LoVo (cell line): ENCODE measurements at regions not wholly inside any gene's neighbourhood (a gene's known extent, or its start where the extent isn't known, plus 50 kb on each side); places are given as distances from the start of the nearest gene placed in this dataset.
A peak's percentile ranks its signal among the peaks of the same experiment; 100 is the strongest.

Experiments used
- DNase-seq: peaks from one replicate; pipeline ENCODE4 v3.0.0-alpha.2; 2016; ENCODE audit warnings: low spot score

DNA sequence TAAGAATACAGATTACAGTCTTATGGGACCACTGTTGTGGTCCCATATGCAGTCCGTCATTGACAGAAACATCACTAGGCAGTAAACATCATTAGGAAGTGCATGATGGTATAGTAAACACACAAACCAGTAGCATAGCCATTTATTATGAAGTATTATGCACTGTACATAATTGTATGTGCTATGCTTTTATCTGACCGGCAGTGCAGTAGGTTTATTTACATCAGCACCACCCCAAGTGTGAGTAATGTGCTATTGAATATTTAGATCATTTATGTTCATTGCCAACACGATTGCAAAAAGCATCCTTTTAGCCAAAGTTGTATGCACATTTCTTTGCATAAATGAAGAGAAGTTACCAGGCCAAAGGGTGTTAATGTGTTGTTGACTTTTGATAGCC, 531.6 kb upstream of the TBX3 start:
- no peak for DNase-seq

DNA sequence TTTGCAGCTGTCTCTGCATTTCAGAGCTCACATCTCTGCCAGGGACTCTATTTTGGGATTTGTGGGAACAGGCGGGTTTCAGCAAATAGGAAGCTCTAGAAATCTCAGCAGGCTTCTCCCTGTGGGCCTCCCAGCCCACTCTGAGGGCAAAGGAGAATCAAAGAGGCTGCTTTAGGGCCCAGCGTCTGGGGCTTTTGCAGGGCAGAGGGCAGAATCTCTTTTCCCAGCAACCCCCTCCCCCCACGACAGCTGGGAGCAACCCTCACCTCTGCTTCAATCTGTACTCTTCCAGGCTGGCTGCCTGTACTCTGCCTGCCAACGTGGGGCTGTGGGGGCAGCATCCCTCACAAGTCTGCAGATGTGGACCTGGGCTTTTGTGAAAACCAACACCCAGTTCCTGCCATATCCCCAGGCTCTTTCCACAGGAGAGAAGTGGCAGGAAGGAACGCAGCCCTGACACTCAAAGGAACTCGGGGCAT, 529.6 kb upstream of the TBX3 start:
- DNase-seq, result no peak

DNA sequence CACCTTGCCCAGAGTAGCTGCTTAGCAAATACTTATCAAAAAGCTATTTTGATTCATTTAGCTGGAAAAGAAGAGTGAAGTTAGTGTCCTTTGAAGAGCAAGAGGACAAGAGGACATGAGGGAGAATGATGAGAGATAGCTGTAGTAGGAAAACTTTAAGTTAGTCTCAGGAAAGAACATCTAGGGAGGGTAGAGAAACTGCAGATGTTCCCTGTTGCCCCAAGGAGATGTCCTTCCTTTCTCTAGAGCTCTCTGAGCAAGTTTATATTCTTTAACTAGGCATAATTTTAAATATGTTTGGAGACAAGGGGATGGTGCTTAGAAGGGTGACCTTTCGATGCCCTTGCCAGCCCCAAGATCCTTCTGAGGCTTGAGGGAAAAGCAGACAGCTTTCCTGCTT, 529.1 kb upstream of the TBX3 start:
- no peak for DNase-seq

DNA sequence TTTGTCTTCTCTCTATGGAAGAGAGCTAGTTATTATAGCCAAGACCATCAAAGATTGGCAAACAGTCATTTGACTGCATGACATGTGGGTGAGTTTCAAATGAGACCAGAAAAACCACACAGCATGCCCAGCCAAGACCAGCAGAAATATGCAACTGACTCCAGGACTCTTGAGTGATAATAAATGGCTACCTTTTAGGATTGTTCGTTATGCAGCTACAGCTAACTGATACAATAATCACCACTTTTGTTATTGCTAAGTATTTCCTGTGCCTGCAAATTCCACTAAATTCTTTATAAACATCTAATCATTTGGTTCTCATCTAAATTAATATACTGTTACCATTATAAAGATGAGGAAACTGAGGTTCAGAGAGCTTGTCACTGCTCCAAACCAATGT, 528.4 kb upstream of the TBX3 start:
- no peak for DNase-seq

DNA sequence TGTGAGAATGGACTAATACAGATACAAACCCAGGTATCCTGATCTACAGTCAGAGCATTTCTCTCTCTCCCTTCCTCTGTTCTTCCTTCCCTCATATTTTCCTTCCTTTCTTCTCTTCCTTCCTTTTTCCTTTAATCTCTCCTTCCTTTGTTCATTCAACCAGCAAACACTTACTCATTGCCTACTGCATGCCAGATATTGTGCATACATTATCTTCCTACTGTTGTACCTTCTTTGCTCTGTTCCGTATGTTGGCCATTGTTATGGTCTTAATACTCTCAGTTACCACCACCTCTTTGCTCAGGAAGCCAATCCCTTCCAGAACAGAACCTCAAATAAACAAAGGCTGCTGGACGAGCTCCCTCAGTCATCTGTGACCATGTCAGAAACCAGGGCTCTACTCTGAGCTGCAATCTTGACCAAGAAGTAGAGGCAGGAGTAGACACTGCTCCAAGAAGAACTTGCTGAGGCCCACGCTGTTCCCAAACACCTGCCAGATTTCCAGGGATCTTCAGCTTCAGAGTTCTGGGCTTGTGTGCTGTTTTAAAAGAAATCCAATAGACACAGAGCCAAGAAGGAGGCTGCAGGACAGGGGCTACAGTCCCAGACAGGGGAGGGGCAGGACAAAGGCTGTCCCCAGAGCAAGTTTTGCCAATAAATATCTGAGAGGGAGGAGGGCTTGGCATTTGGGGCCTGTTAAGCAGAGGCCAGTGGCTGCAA, 526.7 kb upstream of the TBX3 start:
- no peak for DNase-seq

DNA sequence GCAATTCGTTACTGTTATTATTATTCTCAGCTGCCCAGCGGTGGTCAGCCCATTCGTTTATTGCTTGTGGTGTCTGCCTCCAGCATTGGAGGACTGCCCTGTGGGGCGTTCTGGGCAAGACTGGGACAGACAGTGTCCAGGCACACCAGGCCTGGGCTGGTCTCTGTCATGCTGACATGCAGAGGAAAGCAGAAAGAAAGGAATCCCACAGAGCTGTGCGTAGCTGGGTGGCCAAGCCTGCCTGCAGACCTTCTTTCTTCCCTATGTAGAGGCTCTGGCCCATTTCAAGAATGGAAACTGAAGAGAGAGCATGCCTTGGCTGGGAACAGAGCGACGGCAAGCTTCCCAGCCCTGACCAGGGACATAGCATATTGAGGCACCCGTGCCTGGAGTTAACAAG, 525.3 kb upstream of the TBX3 start:
- no peak for DNase-seq

DNA sequence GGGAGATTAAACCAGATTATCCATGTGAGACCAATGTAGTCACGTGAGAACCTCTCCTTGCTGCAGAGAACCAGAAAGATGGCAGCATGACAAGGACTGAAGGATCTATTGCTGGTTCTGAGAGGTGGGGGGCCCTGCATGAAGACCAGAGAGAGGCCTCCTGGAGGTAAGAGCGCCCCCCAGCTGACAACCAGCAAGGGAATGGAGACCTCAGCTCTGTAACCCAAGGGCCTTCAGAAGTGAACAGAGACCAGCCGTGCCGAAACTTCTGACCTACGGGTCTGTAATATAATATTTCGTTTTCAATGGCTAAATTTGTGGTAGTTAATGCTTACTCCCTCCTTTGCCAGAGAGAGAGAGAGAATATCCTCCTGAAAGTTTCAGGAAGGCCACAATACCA, 524.1 kb upstream of the TBX3 start:
- no peak for DNase-seq

DNA sequence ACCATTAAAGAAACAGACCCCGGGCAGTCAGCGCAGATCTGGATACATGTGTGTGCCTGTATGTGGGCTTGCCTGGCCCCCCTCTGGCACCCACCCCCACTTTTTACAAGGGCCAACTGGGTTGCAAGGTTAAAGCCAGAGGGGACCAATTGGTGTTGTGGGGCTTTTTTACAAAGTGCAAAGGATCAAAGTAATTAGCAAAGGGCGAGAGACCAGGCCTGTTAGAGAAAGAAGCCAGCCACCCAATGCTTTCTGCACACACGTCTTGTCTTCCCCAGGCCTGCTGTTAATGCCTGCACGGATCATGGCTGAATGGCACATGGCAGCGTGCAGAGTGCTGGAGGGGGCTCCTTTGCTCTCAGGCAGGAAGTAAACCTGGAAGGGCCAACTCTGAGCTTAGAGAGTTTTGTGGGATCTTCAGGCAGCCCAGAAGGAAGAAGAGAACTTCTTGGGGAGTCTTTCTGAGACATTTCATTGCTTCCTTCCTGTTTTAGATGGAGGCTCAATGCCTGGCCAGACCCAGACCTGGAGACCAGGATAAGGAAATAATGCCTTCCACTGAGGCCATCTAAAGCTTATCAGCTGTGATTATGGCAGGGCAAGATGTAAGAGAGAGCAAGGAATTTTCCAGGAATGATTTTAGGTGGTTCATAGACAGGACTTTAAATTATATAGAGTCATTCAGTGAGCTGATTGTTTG, 523.4 kb upstream of the TBX3 start:
- DNase-seq, result no peak

DNA sequence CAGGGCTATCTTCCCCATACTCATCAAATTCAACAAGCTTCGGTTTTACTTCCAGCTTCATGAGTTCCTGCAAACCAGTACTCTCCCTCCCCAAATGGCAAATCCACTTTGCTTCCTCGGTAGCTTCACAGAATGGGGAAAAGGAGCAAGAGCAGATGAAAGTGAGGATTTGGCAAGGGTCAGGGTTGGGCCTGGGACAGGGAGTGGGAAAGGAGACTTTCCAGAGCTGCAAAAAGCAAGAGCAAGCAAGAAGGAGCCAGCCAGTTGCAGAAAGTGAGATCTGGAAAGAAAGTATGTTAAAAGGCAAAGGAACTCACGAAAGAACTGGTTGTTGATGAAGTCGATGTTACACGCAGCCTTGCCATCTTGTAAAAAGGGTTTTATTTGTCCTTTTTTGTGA, 522.8 kb upstream of the TBX3 start:
- no peak for DNase-seq

DNA sequence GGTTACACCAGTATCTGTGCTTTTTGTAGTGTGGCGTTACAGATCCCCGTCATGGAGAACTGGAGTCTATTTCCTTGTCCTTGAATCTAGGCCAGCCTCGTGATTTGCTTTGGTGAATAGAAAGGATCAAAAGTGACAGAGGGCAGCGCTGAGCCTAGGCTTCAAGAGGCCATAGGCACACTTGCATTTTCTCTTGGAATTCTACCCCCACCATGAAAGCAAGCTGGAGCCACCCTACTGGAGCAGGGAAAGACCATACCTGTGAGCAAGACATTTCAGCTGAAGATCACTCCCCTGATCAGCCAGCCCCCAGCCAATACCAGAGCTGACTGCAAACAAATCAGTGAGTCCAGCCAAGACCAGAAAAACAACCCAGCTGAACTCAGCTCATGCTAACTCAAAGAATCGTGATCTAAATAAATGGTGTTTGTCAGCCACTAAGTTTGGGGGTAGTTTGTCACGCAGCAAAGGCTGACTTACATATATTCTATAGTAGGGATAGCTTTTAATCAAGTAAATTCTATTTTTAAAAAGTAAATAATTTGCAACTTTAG, 521.9 kb upstream of the TBX3 start:
- DNase-seq, result no peak

DNA sequence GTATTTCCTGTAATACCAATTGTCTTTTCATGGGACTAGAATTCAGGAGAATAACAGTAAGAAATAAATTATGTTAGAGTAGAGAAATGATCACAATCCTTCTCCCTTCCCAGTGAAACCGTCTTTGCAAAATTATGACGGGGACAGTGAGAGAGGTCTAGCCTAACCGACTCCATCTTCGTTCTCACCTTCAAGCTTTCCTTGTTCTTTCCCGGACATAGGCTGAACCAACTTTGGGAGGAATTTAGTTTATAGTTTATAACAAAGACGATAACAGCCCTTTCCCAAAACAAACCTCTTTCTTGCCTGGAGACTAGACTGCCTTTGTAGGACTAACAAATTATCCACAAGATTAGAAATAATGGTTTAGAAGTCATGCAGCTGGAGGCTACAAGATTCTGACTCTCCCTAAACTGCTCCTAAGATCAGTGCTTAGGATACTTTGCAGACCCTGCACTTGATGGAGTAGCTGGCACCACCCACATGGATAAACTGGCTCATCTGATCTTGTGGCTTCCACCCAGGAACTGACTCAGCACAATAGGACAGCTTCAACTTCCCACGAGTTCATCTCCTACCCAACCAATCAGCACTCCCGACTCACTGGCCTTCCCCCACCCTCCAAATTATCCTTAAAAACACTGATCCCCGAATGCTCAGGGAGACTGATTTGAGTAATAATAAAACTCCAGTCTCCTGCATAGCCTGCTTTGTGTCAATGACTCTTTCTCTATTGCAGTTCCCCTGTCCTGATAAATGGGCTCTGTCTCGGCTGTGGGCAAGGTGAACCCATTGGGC, 521.2 kb upstream of the TBX3 start:
- no peak for DNase-seq

DNA sequence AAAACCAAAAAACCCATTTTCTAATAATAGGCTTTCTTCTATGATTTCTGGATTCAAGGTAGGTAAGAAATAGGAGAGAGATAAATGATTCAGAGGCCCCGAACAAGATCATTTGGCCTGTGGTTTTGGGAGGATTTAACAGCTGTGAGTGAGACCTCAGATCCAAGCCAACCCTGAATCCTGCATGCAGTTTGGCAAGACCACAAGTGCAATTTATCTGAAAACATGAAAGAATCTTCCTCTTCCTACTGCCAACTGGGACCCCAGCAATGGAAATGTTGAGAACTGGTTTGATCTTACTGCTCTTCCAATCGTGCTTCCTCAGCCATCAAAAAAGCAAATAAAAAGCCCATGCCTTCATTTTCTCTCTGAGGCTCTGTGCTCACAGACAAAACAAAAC, 519.7 kb upstream of the TBX3 start:
- no peak for DNase-seq

DNA sequence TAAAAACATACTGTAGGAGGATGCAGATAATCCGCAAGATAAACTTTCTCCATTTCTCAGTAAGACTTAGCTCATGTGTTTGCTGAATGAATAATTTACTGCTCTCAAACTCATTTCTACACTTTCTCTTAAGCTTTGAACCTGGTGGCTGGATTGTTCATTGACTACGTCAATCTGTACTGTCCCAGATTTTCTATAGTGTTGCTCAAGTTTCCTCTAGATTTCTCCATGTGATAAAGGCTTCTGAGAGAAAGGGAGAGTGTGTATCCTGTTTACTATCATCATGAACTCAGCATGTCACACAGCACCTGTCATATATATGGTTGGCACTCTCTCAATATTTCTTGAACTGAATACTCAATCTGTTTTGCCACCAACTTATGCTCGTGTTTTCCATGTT, 518.0 kb upstream of the TBX3 start:
- no peak for DNase-seq

DNA sequence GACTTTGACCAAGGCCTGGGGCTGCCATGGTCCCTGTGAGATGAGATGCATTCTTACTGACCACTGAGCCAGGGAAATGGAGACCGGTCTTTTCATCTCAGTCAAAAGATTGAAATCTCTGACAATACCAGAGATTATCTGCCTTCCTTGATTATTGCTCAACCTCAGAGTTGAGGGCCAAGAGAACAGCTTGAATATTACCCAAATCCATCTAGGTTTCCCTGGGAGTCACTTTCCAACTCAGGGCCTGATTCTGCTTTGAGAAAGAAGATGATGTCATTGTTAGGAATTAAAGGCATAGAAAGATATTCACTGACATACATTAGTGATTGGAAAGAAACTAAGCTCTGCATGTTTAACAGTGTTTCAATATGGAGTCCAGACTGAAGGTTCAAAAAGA, 515.9 kb upstream of the TBX3 start:
- no peak for DNase-seq

DNA sequence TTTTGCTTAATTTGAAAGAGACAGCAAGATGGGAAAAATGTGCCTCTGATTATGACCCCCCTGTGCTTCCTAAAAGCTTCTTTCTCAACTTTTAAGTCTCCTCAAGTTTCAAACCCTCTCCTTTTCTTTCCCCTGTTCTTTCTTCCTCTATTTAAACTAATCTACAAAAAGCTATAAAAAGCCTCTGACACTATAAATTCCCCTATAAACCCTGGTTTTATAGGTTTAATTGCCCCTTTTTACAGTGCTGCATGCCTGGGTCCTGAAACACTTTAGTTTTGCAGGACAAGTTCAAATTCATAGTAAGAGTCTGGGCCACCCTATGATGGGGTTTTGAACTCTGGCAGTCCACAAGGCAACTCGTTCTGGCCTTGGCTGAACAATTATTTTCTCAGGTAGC, 510.9 kb upstream of the TBX3 start:
- DNase-seq, result peak; percentile 44

DNA sequence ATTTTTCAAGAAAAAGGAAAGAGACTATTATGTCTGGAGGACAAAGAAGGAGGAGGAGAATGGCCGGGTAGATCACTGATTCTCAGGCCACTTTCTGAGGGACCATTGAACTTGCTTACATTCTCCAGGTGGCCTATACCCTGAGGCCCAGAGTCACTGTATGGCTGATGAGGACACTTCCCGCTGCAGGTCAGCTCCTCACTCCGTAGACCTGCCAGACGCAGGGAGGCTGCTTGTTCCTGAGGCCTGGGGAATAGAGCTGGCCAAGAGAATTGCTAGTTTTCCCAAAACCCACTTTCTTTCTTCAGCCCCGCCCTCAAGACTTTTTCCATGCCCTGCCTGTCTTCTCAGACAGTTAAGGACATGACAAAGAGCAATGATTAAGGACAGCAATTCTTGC, 510.5 kb upstream of the TBX3 start:
- DNase-seq, result peak; percentile 15

DNA sequence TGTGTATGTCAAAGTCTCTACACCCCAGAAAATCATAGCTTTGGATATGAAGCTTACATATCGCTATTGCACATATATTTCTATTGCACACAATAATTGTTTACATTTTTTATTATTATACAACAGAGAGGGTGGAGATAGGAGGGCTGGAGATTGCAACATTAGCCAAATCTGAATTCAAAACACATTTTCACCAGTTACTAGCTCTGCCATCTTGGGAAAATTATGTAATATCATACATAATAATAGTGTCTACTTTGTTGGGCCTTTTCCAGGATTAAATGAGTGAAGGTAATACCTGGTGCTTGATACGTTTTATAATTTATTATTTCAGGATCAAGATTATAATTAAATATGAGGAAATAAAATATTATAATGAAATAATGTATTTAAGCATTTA, 507.4 kb upstream of the TBX3 start:
- DNase-seq, result no peak

DNA sequence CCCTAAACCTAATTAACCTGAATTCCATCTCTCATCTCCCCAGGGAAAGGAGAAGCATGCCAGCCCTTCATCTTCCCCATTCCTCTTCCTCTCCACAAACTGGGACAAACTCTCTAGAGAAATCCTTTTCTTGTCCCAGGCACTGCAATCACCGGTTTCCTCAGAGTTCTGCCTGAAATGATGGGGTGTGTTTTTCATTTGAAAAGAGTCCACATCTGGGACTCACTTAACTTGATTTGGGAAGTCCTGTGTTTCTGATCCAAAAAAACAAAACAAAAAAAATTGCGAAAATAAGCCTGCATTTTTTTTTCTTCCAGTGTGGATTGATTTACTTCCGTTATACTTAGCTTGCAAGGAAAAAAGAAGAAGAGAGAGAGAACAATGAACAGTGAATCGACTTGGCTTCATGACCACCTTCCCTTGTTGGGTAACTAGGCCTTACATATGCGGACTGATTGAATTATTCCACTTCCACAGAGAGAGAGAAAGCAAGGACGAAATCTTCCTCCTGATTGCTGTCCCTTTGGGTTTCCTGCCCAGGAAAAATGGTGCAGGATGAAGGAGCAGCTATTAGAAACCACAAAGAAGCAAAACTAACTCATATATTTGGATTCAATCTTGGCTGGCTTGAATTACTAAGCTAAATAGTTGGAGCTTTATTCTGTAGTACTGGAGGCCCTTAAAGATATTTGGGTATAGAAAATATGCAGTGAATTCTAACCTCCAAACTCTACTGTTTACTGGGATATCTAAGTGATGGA, 506.2 kb upstream of the TBX3 start:
- no peak for DNase-seq

DNA sequence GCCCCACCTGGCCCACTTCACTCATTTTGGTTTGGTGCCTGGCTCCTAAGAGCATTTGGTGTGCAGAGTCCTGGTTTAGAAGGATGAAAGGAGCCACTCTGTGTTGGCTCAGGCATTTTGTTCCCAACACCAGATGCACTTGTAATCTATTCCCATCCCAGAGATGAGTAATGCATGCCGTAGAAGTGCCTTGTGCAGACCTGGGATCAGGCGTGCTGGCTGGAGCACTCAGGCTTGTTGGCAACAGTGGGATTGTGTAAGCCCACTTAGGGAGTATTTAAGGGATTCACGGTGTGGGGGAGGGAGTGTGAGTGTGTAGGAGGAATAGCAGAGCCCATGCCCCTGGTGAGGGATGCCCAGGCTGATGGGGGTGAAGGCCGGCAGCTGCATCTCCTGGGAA, 501.5 kb upstream of the TBX3 start:
- DNase-seq, result no peak

DNA sequence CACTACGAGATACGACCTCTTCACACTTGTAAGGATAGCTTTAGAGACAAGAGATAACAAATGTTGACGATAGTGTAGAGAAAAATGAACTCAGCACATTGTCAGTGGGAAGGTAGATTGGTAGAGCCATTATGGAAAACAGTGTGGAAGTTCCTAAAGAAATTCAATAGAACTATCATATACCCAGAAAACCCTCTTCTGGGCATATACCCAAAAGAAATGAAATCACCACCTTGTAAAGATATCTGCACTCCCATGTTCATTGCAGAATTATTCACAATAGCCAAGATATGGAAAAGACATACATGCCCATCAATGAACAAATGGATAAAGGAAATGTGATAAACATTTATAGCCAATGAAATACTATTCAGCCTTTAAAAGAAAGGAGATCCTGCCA, 499.8 kb upstream of the TBX3 start:
- no peak for DNase-seq

DNA sequence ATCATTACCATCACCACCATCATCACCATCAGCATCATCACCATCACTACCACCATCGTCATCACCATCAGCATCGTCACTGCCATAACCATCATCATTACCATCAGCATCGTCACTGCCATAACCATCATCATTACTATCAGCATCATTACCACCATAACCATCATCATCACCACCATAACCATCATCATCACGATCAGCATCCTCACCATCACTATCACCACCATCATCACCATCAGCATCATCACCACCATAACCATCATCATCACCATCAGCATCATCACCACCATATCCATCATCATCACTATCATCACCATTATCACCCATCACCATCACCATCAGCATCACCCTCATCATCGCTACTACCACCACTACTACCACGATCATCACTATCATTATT, 493.9 kb upstream of the TBX3 start:
- DNase-seq, result no peak

DNA sequence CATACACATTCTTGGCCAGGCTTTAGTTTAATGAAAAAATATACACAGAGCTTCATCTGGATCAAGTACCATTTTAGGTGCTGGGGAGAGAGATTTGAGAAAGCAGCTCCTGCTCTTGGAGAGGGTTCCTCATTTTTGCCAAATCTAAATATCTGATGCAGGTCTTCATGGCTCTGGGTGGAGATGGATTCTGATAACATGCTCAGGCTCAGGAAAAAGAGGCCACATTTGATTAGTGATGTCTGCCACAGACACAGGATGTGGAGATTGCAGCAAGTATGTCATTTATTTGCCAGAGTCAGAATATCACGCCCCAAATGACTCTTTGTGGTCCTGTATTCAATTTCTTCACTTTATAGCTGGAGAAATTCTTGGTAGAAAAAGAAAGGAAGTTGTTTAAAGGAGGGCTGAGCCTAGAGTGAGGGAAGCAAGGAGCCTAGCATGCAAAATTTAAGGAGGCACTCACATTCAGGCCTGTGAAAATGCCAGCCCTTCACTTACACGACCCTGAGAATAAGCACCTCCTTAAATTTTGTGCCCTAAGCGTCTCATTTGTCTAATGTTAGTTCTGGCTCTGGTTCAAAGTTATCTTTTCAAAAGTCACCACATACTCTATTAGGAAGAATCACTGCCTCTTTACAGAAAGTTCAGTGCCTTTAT, 492.9 kb upstream of the TBX3 start:
- DNase-seq, result no peak
